ENCODE measurements at regions not wholly inside any gene's neighbourhood (a gene's known extent, or its start where the extent isn't known, plus 50 kb on each side); places are given as distances from the start of the nearest gene placed in this dataset.

DNA sequence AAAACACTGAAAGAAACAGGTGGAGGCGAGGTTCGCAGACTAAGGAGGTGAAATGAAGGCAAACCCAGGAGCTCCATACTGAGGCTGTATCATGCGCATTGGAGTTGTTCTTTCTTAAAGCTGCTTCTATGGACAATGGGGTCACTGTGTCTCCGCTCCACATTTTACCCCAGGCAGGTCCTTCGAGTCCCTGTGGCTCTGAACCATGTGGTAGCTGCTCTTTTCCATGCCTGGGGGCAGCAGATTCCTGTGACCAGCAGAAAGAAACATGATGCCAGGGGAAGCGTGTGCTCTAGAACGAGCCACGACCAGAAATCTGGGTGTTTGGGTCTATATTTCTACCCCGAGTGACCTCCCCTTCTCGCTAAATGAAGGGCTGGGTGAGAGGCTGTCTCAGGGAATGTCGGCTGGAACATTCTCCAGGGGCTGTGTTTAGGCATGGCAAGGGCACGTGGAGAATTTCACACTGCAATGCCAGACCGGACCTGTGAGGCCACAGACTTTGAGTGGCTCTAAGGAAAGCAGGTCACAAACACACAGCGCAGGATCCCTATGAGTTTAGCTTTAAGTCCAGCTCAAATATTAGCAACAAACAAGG is 95.7 kb upstream of the IRS2 start:
- H3K36me3 Mint-ChIP-seq: no peaks in the 10 kb centered on the region
- H3K27ac Mint-ChIP-seq: no peak overlapping the region
- no peaks in the 10 kb centered on the region for H3K4me1 Mint-ChIP-seq
- no peak overlapping the region for H3K4me3 Mint-ChIP-seq
- peaks cover 7% of the 10 kb centered on the region for H3K27me3 Mint-ChIP-seq
- no peaks in the 10 kb centered on the region for H3K9me3 Mint-ChIP-seq

DNA sequence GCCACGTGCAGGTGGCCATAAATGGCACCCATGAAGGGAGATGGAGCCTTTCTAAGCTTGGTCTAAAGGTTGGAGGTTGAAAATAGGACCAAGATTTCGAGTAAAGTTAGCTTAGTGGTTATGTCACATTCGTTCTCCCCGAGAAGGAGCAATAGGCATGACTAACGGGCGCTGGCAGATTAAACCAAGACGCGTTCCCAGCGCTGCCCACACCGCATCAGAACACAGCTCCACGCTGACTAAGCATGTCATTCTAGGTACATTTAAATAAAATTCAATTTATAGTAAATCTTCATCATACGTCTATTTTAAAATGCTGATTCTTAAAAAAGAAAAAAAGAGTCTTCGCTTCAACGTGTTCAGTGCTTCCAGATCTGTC is 95.0 kb upstream of the IRS2 start:
- H3K27me3 Mint-ChIP-seq: peaks cover 7% of the 10 kb centered on the region
- no peak overlapping the region for H3K4me3 Mint-ChIP-seq
- H3K9me3 Mint-ChIP-seq: no peaks in the 10 kb centered on the region

DNA sequence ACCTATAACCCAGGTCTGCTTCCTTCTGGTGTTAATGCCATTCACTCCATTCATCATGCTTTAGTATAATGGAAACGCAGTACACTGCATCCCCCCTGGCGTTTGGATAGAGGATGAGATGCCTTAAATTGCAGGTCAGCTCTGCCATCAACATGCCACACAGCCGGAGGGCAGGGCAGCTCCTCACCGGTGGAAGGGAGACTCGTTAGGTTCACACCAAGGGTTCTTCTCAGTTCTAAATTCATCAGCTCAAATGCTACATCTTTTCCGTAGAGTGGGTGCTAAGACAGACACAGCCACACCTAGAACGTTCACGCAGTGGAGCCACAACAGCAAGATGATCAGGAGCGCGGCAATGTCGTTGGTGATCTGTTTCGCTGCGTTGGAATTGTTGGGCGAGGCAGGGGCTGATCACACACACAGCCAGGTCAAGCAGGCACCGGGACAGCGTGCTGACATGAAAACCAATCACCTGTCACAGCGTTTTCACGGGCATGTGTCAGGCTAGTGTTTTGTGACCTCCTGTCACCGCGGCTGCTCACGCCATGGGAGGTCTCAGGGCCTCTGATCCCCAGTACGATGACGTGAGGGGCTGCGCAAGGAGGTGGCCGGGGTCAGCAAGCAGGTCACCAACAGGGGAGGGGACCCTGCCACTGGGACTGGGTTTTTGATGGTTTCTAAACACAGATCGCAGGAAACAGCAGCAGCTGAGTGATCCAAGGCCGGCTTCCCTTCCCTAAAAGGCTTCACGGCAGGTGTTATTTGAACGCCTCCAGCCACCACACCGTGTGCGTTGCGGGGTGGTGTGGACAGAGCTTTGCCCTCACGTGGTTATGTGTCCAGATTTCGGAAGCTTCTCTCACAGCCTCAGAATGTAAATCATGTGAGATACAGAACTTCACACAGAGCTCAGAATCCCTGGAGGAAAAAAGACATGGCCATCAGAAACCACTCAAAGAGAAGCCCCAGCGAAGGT is 94.3 kb upstream of the IRS2 start:
- Mint-ChIP-seq H3K27me3 (peaks cover 7% of the 10 kb centered on the region), H3K4me1 (no peaks in the 10 kb centered on the region), H3K9me3 (no peaks in the 10 kb centered on the region), H3K27ac (no peak overlapping the region), H3K4me3 (no peak overlapping the region), H3K36me3 (no peaks in the 10 kb centered on the region)

More for the DNA sequence above, 95.0 kb upstream of the IRS2 start:
- Mint-ChIP-seq H3K36me3 (no peaks in the 10 kb centered on the region), H3K4me1 (no peaks in the 10 kb centered on the region), H3K27ac (no peak overlapping the region)

- no peaks in the 10 kb centered on the region for H3K9me3 Mint-ChIP-seq
- H3K36me3 Mint-ChIP-seq: no peaks in the 10 kb centered on the region
- no peak overlapping the region for H3K27ac Mint-ChIP-seq
- no peaks in the 10 kb centered on the region for H3K4me1 Mint-ChIP-seq
- no peak overlapping the region for H3K4me3 Mint-ChIP-seq
- peaks cover 6% of the 10 kb centered on the region for H3K27me3 Mint-ChIP-seq
Observed at GRCh38 chr13:109879338-109879737, 93.0 kb upstream of the IRS2 start.

GRCh38 chr13:109877809-109878208 is 91.4 kb upstream of the IRS2 start:
- peaks cover 10% of the 10 kb centered on the region for H3K27me3 Mint-ChIP-seq
- no peaks in the 10 kb centered on the region for H3K9me3 Mint-ChIP-seq
- no peaks in the 10 kb centered on the region for H3K36me3 Mint-ChIP-seq
- H3K4me1 Mint-ChIP-seq: no peaks in the 10 kb centered on the region
- no peak overlapping the region for H3K27ac Mint-ChIP-seq
- H3K4me3 Mint-ChIP-seq: no peak overlapping the region

GRCh38 chr13:109875746-109876145 is 89.4 kb upstream of the IRS2 start:
- Mint-ChIP-seq H3K4me1 (no peaks in the 10 kb centered on the region), H3K4me3 (no peak overlapping the region), H3K27me3 (peaks cover 10% of the 10 kb centered on the region), H3K36me3 (no peaks in the 10 kb centered on the region), H3K9me3 (no peaks in the 10 kb centered on the region), H3K27ac (no peak overlapping the region)

GRCh38 chr13:109874484-109875454 is 88.4 kb upstream of the IRS2 start:
- no peak overlapping the region for H3K27ac Mint-ChIP-seq
- no peak overlapping the region for H3K4me3 Mint-ChIP-seq
- peaks cover 10% of the 10 kb centered on the region for H3K27me3 Mint-ChIP-seq
- no peaks in the 10 kb centered on the region for H3K4me1 Mint-ChIP-seq
- H3K36me3 Mint-ChIP-seq: no peaks in the 10 kb centered on the region
- no peaks in the 10 kb centered on the region for H3K9me3 Mint-ChIP-seq

DNA sequence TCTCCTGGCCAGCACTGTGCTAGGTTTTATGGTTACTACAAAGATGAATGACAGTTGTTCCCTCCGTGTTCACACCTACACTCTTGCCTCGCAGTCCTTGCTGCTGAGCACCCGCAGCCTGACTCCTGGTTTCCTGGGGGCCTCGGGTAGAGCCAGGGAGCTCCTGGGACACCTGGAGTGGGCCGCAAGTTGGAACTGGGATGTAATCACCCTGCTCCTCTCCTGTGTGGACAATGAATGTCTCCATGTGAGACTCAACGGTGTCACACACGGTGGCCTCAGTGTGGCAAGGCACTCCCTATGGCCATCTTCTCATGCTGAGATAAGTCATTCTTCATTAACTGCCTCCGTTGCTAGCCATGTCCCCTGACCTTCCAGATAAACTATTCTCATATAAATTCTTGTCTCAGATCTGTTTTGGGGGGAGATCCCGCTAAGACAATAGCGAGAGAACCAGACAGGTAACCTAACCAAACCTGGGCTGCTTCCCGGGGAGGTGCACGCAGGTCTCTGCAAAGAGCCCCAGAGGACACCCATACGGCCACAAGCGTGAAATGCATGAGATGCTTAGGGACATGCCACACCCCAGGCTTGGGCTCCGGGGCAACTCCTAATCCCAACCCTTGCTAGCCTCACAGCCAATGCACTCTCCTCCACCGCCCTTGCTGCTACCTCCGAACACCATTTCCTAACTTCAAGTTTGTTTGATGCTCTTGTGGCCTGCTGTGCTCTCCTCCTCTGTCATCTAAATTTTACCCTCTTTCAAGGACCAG is 87.2 kb upstream of the IRS2 start:
- Mint-ChIP-seq H3K27ac (no peak overlapping the region), H3K36me3 (no peaks in the 10 kb centered on the region), H3K4me3 (no peak overlapping the region), H3K27me3 (peaks cover 10% of the 10 kb centered on the region), H3K9me3 (no peaks in the 10 kb centered on the region), H3K4me1 (no peaks in the 10 kb centered on the region)

- Mint-ChIP-seq H3K4me3 (no peak overlapping the region), H3K36me3 (no peaks in the 10 kb centered on the region), H3K27me3 (peaks cover 9% of the 10 kb centered on the region), H3K9me3 (no peaks in the 10 kb centered on the region), H3K4me1 (no peaks in the 10 kb centered on the region), H3K27ac (no peak overlapping the region)
Observed at GRCh38 chr13:109872864-109873263, 86.5 kb upstream of the IRS2 start.

DNA sequence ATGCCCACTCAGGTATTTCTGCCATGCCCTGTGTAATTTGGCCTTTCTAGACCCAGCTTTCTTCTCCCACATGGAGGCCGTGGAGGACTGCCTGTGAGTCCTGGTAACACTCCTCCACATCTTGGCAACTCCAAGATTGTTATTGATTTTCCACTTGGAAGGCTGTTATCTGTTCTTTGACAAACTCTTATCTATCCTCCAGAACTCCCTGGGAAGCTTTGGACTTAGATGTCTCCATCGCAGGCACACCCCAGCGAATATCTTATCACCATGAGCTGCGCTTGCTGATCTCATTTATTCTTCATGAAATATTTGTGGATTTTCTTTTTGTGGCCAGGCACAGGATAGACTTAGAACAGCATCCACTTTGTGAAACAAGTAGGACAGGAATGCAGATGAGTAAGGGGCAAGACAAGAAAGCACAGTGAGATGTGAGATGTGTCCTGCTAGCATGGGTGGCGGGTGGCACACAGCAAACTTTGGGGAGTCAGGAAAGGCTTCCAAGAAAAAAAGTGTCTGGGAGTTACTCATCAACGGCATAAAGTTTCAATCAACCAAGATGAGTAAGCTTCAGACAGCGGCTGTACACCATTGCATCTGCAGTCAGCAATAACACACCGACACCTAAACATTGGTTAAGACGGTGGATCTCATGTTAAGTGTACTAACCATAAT is 84.5 kb upstream of the IRS2 start:
- Mint-ChIP-seq H3K27ac (no peak overlapping the region), H3K36me3 (no peaks in the 10 kb centered on the region), H3K9me3 (no peaks in the 10 kb centered on the region), H3K4me3 (no peak overlapping the region), H3K4me1 (no peaks in the 10 kb centered on the region), H3K27me3 (peaks cover 10% of the 10 kb centered on the region)

GRCh38 chr13:109870274-109870673 is 83.9 kb upstream of the IRS2 start:
- H3K4me3 Mint-ChIP-seq: no peak overlapping the region
- no peaks in the 10 kb centered on the region for H3K4me1 Mint-ChIP-seq
- H3K36me3 Mint-ChIP-seq: no peaks in the 10 kb centered on the region
- H3K27ac Mint-ChIP-seq: no peak overlapping the region
- no peaks in the 10 kb centered on the region for H3K9me3 Mint-ChIP-seq
- peaks cover 10% of the 10 kb centered on the region for H3K27me3 Mint-ChIP-seq

- peak overlapping the region; percentile 34 for H3K4me3 Mint-ChIP-seq
Observed at GRCh38 chr13:109869312-109870237, 83.2 kb upstream of the IRS2 start.

GRCh38 chr13:109868578-109869311 is 82.4 kb upstream of the IRS2 start:
- H3K27ac Mint-ChIP-seq: no peak overlapping the region
- peaks cover 10% of the 10 kb centered on the region for H3K27me3 Mint-ChIP-seq
- H3K4me1 Mint-ChIP-seq: no peaks in the 10 kb centered on the region
- H3K36me3 Mint-ChIP-seq: no peaks in the 10 kb centered on the region
- H3K9me3 Mint-ChIP-seq: no peaks in the 10 kb centered on the region
- no peak overlapping the region for H3K4me3 Mint-ChIP-seq

More at GRCh38 chr13:109869312-109870237, 83.2 kb upstream of the IRS2 start:
- Mint-ChIP-seq H3K27me3 (peaks cover 12% of the 10 kb centered on the region), H3K4me1 (no peaks in the 10 kb centered on the region), H3K9me3 (no peaks in the 10 kb centered on the region), H3K27ac (no peak overlapping the region), H3K36me3 (no peaks in the 10 kb centered on the region)

All from activated naive CD4-positive, alpha-beta T cell treated with anti-CD3 and anti-CD28 coated beads, Interleukin-2, amount 50 U/mL, for 24 hours (primary cell).